ENCODE measurements at regions not wholly inside any gene's neighbourhood (a gene's known extent, or its start where the extent isn't known, plus 50 kb on each side); places are given as distances from the start of the nearest gene placed in this dataset.

GRCh38 chr16:59783191-59783590, 1049.1 kb upstream of the GOT2 start:
- intact Hi-C loops (cut with DNase I) = no loop called here
- DNase-seq = no peak

- no peak for DNase-seq
- intact Hi-C loops (cut with DNase I) = no loop called here
These were observed 1039.2 kb upstream of the GOT2 start for GRCh38 chr16:59773330-59773729.

GRCh38 chr16:59759296-59759695, 1025.2 kb upstream of the GOT2 start:
- DNase-seq = no peak

GRCh38 chr16:59758848-59759247, 1024.7 kb upstream of the GOT2 start:
- no peak for DNase-seq
- intact Hi-C loops (cut with DNase I) = no loop called here

More at GRCh38 chr16:59759296-59759695, 1025.2 kb upstream of the GOT2 start:
- intact Hi-C loops (cut with DNase I) = no loop called here

- intact Hi-C loops (cut with DNase I) = no loop called here
- no peak for DNase-seq
These were observed 1020.7 kb upstream of the GOT2 start for GRCh38 chr16:59754854-59755253.

- no peak for DNase-seq
- intact Hi-C loops (cut with DNase I) = no loop called here
These were observed 1015.7 kb upstream of the GOT2 start for GRCh38 chr16:59749662-59750336.

GRCh38 chr16:59748531-59748930, 1014.4 kb upstream of the GOT2 start:
- intact Hi-C loops (cut with DNase I) = no loop called here

GRCh38 chr16:59743504-59743903, 1009.4 kb upstream of the GOT2 start:
- intact Hi-C loops (cut with DNase I) = no loop called here
- DNase-seq = no peak

More at GRCh38 chr16:59748531-59748930, 1014.4 kb upstream of the GOT2 start:
- no peak for DNase-seq

GRCh38 chr16:59740858-59741257, 1006.7 kb upstream of the GOT2 start:
- no peak for DNase-seq
- intact Hi-C loops (cut with DNase I) = no loop called here

GRCh38 chr16:59737274-59737673, 1003.2 kb upstream of the GOT2 start:
- no peak for DNase-seq
- intact Hi-C loops (cut with DNase I) = no loop called here

- peak in 3 of 42 donors; percentile 2 to 33 (median 3) for DNase-seq
- intact Hi-C loops (cut with DNase I) = no loop called here
These were observed 999.2 kb upstream of the GOT2 start for GRCh38 chr16:59733321-59733720.

GRCh38 chr16:59729613-59730012, 995.5 kb upstream of the GOT2 start:
- no peak for DNase-seq
- intact Hi-C loops (cut with DNase I) = no loop called here

- no peak for DNase-seq
- intact Hi-C loops (cut with DNase I) = no loop called here
These were observed 985.0 kb upstream of the GOT2 start for GRCh38 chr16:59719121-59719520.

GRCh38 chr16:59707436-59708226, 973.5 kb upstream of the GOT2 start:
- DNase-seq = no peak
- intact Hi-C loops (cut with DNase I) = no loop called here

GRCh38 chr16:59701963-59702930, 968.1 kb upstream of the GOT2 start:
- no peak for DNase-seq
- intact Hi-C loops (cut with DNase I) = no loop called here

GRCh38 chr16:59699786-59700185, 965.7 kb upstream of the GOT2 start:
- DNase-seq = no peak
- intact Hi-C loops (cut with DNase I) = no loop called here

- DNase-seq = no peak
- intact Hi-C loops (cut with DNase I) = no loop called here
These were observed 964.4 kb upstream of the GOT2 start for GRCh38 chr16:59698346-59699020.

- DNase-seq = no peak
- intact Hi-C loops (cut with DNase I) = no loop called here
These were observed 963.6 kb upstream of the GOT2 start for GRCh38 chr16:59697761-59698160.

- intact Hi-C loops (cut with DNase I) = no loop called here
- no peak for DNase-seq
These were observed 963.1 kb upstream of the GOT2 start for GRCh38 chr16:59697236-59697635.

All from head of caudate nucleus (tissue), 42 donors.